NB4 (cell line): ENCODE measurements at regions not wholly inside any gene's neighbourhood (a gene's known extent, or its start where the extent isn't known, plus 50 kb on each side); places are given as distances from the start of the nearest gene placed in this dataset.

ENCODE experiments used
- DNase-seq: peaks from one replicate; pipeline ENCODE4 v3.0.0; 2010; ENCODE audit warnings: low read depth
- H3K4me3 ChIP-seq: one replicate; pipeline ENCODE4 v1.5.1; 2011; ENCODE audit warnings: mild to moderate bottlenecking, low read depth, low read length, moderate library complexity
- CTCF ChIP-seq: IDR thresholded peaks from one replicate; pipeline ENCODE4 v1.5.1; 2012; ENCODE audit warnings: low read depth, low read length
- MYC ChIP-seq: IDR thresholded peaks from 2 replicates; pipeline ENCODE4 v1.6.1; 2011; ENCODE audit warnings: low read depth, low read length
- POLR2A ChIP-seq: IDR thresholded peaks from 2 replicates; pipeline ENCODE4 v1.6.1; 2011; ENCODE audit warnings: mild to moderate bottlenecking; ENCODE audit not compliant: insufficient read length; ENCODE audit errors: extremely low read depth
- TF ChIP-seq, protein P1 (sequence below): IDR thresholded peaks from 2 replicates; pipeline ENCODE4 v1.6.1; 2011; ENCODE audit warnings: low read depth, low read length

GRCh38 chr12:90839346-90839745 is 115.6 kb downstream of the CCER1 start:
- H3K4me3 ChIP-seq, result no peak overlapping the region
- TF ChIP-seq CTCF, result no peak
- TF ChIP-seq POLR2A, result no peak
- TF ChIP-seq, protein P1, sequence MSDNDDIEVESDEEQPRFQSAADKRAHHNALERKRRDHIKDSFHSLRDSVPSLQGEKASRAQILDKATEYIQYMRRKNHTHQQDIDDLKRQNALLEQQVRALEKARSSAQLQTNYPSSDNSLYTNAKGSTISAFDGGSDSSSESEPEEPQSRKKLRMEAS, result no peak
- no peak for TF ChIP-seq MYC
- no peak for DNase-seq

GRCh38 chr12:90836689-90837088 is 118.3 kb downstream of the CCER1 start:
- no peak overlapping the region for H3K4me3 ChIP-seq
- DNase-seq, result no peak

GRCh38 chr12:90833228-90833627 is 121.7 kb downstream of the CCER1 start:
- DNase-seq, result no peak
- no peak overlapping the region for H3K4me3 ChIP-seq
- TF ChIP-seq POLR2A, result no peak
- no peak for TF ChIP-seq CTCF
- TF ChIP-seq, protein P1, result no peak
- no peak for TF ChIP-seq MYC

More at GRCh38 chr12:90836689-90837088, 118.3 kb downstream of the CCER1 start:
- TF ChIP-seq MYC (no peak), CTCF (no peak)
- TF ChIP-seq, protein P1, result no peak

DNA sequence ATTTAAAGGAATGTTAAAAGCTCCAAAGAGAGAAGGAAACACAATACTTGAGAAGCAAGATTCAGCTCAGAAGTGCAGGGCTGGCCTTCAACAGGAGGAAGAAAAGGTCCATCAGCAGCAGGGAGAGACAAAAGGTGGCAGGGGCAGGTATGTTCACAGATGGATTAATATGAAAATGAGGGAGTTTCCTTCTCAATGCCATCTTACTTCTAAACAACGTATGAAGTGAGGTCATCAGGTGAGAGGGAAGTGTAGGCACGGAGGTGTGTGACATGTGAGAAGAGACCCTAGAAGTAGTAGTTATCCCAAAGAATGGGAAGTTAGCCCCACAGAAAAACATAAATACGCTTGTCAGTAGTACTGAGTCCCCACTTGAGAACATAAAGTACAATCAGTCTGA is 122.5 kb downstream of the CCER1 start:
- TF ChIP-seq, protein P1, result no peak
- TF ChIP-seq MYC (no peak), POLR2A (no peak), CTCF (no peak)
- no peak for DNase-seq
- no peak overlapping the region for H3K4me3 ChIP-seq

DNA sequence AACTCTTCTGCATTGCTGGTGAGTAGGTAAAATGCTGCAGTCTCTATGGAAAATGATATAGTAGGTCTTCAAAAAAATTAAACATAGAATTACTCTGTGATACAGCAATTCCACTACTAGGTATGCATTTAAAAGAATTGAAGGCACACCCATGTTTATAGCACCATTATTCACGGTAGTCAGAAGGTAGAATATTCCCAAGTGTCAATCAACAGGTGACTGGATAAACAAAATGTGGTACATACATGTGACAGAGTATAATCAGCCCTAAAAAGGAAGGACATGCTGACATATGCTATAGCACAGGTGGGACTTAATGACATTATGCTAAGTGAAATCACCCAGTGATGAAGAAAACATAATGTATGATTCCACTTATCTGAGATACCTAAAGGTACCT is 123.3 kb downstream of the CCER1 start:
- DNase-seq, result no peak
- TF ChIP-seq, protein P1, result no peak
- TF ChIP-seq CTCF, result no peak
- TF ChIP-seq POLR2A, result no peak
- no peak for TF ChIP-seq MYC
- H3K4me3 ChIP-seq, result no peak overlapping the region

GRCh38 chr12:90829044-90829443 is 125.9 kb downstream of the CCER1 start:
- TF ChIP-seq POLR2A (no peak), CTCF (no peak), MYC (no peak)
- TF ChIP-seq, protein P1, result no peak
- no peak overlapping the region for H3K4me3 ChIP-seq
- no peak for DNase-seq
